IPS DF 19.7 (cell line): ENCODE measurements at regions not wholly inside any gene's neighbourhood (a gene's known extent, or its start where the extent isn't known, plus 50 kb on each side); places are given as distances from the start of the nearest gene placed in this dataset.
A peak's percentile ranks its signal among the peaks of the same experiment; 100 is the strongest.

Experiments used
- DNase-seq: peaks from one replicate; pipeline ENCODE4 v3.0.0-alpha.2; 2013; ENCODE audit warnings: low read depth, low spot score

GRCh38 chr21:38985568-38986378 is 180.0 kb downstream of the ETS2 start:
- DNase-seq = no peak

DNA sequence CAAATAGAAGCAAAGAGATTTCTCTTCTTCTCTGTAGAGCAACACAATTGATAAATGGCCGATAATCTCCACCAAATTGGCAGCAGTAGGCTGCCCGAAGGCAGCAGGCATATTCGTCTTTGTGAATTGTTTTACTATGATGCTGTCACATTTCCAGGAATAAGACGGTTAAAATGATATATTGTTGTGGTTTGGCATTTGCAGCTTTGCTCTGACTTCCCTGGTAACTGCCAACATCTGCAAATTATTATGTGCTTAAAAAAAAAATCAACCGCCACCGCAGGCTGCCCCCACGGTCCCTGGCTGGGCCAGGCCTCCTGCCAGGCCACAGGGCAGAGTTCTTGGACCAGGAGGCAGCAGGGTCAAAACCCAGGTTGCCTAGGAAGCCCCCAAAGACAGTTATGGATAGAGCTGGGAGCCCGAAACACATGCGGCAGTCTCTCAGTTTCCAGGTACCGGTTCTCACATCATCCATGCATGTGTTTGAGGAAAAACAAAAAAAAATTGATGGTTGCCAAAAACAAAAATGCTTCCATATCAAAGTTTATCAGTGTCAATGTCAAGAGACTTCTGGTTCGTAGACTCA is 179.3 kb downstream of the ETS2 start:
- DNase-seq = no peak

DNA sequence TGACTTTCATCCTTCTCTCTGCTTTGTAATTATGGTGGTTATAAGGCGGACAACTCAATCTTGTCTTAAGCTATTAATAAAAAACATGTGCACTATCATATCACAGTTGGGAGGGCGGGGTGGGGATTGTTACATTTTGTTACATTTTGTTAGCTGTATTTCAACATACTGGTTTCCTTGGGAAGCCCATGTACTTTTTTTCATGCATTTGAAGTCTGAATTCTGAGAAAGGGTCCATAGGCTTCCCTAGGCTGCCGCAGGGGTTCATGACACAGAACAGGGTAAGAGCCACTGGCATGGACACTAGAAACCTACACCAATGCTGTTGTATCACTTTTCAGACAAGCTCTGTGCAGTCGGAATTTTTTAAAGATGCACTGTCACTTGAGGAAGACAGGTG is 178.8 kb downstream of the ETS2 start:
- DNase-seq = no peak

DNA sequence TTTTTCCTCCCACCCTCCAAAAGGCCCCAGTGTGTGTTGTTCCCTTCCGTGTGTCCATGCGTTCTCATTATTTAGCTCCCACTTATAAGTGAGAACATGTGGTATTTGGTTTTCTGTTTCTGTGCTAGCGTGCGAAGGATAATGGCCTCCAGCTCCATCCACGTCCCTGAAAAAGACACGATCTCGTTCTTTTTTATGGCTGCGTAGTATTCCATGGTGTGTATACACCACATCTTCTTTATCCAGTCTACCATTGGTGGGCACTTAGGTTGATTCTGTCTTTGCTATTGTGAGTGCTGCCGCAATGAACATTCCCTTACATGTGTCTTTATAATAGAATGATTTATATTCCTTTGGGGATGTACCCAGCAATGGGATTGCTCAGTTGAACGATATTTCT is 177.8 kb downstream of the ETS2 start:
- no peak for DNase-seq

GRCh38 chr21:38982804-38983203 is 177.1 kb downstream of the ETS2 start:
- DNase-seq = no peak

- peak; percentile 91 for DNase-seq
These were observed 176.4 kb downstream of the ETS2 start for GRCh38 chr21:38982096-38982495.

- no peak for DNase-seq
These were observed 174.9 kb downstream of the ETS2 start for GRCh38 chr21:38980416-38981313.

DNA sequence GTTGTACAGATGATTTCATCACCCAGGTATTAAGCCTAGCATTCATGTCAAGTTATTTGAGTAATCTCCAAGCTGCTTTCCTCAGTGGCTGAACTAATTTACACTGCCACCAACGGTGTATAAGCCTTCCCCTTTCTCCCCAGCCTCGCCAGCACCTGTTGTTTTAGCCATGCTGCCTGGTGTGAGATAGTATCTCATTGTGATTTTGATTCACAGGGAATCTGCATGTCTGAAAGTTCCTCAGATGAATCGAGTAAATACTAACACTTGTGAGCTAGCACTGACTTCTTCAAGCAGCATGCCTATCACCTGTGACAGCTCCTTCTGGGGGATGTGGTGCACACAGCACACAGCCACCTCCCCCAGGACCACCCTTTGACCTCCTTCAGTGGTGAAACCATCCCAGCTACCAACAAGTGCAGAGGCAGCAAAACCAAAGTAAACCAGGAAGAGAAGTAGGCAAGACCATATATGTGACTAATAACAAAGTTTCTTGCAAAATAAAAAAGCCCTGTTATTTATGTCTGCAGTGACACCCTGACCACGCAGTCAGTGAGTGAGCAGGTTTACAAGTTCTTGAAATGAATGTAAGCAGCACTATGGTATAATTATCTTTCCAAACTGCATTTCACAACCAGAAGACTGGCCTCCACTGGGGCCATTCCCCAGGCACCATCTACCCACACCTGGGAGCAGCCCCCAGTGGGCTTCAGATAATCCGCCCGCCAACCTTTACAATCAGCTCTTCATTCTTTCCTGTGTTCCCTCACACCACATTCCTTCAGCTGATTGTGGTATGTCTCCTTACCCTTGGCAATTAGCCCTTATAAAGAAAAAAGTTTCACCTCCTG is 173.8 kb downstream of the ETS2 start:
- DNase-seq = peak; percentile 74

DNA sequence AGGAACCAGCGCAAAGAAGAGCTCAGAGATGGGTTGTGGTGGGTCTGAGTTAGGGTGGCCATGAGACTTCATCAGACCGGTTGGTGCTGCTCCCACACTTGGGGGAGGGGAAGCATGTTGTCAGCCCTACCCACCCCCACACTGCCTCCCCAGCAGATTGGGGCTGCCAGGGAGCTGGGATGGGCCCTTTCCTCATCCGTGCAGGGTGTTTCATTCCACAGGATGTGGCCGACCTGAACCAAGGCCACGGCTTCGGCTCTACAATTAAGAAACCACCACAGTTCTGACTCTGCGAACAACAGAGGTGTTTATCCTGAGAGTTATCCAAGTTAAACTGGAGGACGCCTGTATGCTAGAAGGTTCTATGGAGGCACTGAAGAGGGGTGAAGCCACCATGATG is 171.2 kb downstream of the ETS2 start:
- no peak for DNase-seq

DNA sequence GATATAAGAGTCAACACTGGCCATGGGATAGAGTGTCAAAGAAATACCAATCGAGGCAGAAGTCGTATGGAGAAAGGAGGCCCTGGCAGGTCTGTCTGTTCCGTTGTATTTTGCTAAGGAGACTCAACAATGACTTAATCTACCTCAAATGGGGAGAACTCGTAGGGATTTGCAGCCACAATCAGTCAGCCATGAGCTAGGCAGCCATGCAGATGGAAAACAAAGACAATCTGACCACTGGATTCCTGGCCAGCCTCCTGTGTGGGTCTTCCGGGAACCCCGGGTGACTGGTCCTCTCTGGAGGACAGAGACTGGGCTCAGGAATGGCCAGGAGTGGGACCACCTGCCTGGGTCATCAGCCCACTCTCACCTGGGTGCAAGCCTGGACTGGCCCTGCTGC is 167.8 kb downstream of the ETS2 start:
- no peak for DNase-seq

GRCh38 chr21:38972078-38972477 is 166.3 kb downstream of the ETS2 start:
- no peak for DNase-seq

DNA sequence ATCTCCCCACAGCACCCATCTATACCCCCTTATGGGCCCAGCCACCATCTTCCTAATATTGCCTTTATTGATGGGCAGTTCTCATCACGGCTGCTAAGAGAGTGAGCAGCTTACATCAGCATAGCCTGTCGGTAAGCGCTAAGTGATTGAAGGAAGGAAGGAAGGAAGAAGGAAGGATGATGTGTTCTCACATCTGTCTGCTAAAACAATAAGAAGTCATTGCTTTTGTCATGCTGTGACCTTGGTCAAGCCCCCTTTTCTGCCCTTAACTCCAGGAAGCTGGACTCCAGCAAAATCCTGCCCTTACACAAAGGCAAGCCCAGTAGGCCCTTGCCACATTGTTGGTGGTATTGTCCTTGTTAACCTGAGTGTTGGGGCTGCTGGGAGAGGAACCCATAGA is 165.0 kb downstream of the ETS2 start:
- no peak for DNase-seq

GRCh38 chr21:38968887-38969543 is 163.3 kb downstream of the ETS2 start:
- no peak for DNase-seq

GRCh38 chr21:38965910-38966504 is 160.3 kb downstream of the ETS2 start:
- peak; percentile 50 for DNase-seq

- DNase-seq = no peak
These were observed 159.5 kb downstream of the ETS2 start for GRCh38 chr21:38965241-38965640.

DNA sequence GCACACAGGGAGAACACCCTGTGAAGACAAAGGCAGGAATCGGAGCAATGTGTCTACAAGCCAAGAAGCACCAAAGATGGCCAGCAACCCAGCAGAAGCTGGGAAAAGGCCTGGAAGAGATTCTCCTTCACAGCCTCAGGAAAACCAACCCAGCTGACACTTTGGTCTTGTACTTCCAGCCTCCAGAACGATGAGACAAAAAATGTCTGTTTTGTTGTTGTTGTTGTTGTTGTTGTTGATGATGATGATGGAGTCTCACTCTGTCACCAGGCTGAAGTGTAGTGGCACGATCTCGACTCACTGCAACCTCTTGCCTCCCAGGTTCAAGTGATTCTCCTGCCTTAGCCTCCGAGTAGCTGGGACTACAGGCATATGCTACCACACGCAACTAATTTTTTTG is 157.3 kb downstream of the ETS2 start:
- no peak for DNase-seq

- DNase-seq = no peak
These were observed 154.5 kb downstream of the ETS2 start for GRCh38 chr21:38960251-38960650.

- no peak for DNase-seq
These were observed 153.9 kb downstream of the ETS2 start for GRCh38 chr21:38959692-38960061.

GRCh38 chr21:38958940-38959691 is 153.4 kb downstream of the ETS2 start:
- no peak for DNase-seq

DNA sequence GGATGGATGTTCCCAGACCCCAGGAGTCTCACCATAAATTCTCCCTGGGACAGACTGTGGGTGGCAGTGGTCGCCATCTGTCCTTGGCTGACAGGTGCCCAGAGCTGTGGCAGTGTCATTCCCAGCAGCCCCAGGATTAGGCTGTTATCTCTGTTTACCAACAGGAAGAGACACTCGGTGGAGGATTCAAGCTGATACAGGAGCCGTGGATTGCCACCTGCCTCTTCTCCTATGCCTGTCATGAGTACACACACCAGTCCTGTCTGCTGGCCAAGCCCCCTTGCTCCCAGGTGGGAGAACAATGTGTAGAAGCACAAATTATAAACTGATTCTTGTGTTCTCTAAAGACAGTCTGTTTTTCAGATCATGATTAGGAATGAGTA is 152.6 kb downstream of the ETS2 start:
- DNase-seq = no peak
